Hepatic stellate cell (primary cell): ENCODE measurements at regions not wholly inside any gene's neighbourhood (a gene's known extent, or its start where the extent isn't known, plus 50 kb on each side); places are given as distances from the start of the nearest gene placed in this dataset.

Experiments
- DNase-seq: peaks from one replicate; pipeline ENCODE4 v3.0.0; 2011; ENCODE audit warnings: low spot score

DNA sequence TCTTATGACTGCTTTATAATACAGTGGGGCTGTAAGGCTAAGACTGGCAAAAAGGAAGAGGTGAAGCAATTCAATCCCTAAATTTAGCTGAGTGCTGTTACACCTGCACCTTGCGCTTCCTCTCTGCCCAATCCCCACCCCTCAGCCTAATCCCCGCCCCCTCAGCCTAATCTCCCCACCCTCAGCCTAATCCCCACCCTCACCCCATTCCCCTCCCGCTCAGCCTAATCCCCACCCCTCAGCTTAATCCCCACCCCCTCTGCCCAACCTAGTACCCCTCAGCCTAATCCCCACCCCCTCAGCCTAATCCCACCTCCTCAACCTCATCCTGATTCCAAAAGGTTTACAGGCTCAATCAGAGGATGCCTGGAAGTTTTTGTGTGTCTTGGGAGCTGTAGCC lies 155.5 kb downstream of the PMP22 start:
- no peak for DNase-seq

DNA sequence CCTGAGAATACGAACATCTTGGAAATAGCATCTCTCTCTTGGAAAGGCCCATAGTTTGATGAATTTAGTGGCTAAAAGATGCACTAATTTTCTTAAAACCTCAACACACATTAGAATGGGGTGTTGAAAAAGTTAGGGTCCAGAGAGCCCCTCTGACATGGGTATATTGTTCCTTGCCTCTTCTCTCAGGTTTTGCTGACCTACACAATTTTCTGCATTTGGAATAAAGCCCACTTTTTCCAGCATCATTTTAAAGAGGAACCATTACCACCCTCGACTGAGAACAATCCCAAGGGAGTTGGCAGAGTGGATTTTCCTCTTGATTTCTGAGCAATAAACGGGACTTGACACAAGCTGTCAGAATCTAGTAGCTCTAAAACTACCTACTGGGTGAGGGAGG lies 156.1 kb downstream of the PMP22 start:
- DNase-seq: no peak

DNA sequence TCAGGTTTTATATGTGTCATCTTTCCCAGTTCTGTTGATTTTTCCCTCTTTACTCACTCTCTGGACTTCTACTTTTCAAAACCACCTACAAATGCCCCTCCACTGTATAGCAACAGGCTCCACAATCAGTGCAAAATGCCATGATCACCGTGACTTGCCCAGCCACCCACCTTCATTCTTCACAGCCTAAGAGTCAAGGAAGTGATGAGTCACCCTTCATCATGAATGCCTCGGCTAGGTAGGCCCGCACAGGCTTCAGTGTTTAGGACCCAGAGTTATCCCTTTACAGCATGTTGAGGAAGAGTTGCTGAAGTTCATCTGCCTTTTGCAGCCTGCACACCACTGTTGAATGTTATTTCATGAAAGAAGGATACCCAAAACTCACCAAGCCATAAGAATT lies 158.6 kb downstream of the PMP22 start:
- DNase-seq: no peak

DNA sequence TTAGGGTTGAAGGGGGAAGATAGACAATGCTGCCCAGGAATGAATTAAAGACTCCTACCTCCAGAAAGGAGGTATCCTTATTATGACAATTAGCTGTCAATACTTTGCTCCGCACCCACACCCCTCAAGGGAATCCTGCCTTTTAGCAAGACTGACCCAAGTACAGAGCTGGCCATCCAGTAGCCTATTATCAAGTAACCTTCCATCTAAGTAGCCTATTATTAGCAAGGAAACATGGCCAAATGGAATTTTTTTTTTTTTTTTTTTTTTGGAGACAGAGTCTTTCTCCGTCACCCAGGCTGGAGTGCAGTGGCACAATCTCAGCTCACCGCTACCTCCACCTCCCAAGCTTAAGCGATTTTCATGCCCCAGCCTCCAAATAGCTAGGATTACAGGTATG lies 161.3 kb downstream of the PMP22 start:
- no peak for DNase-seq

DNA sequence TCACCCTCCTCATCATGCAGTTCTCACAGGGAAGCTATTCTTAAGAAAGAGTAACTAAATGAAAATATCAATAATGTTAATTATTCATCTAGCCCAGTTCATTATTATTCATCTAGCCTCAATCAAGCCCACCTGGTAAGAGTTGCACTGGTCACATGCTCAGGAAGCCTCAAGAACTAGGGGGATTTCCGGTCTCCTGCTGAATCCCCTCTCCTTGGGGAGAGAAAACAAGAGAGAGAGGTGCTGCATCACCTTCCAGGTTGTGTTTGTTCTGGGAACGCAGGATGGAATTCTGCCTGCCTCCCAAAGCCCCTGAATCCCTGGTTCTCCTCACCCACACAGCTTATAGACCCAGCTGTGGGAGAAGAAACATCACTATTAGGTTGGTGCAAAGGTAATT lies 164.0 kb downstream of the PMP22 start:
- no peak for DNase-seq

GRCh38 chr17:15096511-15096910 lies 168.6 kb downstream of the PMP22 start:
- DNase-seq: no peak

DNA sequence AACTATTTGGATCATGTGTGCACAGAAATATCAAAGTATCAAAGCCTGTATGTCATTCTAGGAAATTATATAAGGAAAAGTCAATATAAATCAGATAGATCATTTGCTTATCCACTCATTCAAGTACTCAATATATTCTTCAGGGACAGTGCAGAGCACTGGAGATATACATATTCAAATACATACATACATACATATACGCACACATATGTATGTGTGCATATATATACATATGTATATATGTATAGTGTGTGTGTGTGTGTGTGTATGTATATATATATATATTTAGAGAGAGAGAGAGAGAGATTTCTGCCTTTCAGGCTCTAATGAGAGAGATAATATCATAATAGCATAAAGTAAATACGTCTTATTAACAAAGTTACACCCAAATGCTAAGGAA lies 169.2 kb downstream of the PMP22 start:
- DNase-seq: no peak

- DNase-seq: no peak
Measured at GRCh38 chr17:15092762-15093161, 172.4 kb downstream of the PMP22 start.

GRCh38 chr17:15092261-15092660 lies 172.9 kb downstream of the PMP22 start:
- DNase-seq: no peak

DNA sequence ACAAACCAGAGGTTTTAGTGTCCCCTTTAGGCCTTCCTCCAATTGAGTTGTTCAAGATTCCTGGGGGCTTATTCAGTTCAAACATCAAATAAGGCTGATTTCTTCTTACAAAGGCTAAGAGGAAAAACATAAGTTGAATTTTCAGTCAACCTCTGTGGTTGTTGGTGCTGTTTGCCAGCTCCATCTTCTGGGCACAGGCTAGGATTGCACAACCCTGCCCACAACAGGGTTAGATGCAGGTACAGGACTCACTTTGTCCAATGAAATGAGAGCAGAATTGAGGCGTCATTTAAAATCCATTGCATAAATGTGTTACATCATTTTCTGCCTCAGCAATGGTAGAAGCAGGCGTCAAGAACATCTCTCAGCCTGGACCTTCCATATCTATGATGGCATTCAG lies 173.3 kb downstream of the PMP22 start:
- no peak for DNase-seq

GRCh38 chr17:15090533-15090932 lies 174.6 kb downstream of the PMP22 start:
- no peak for DNase-seq

- DNase-seq: no peak
Measured at GRCh38 chr17:15087946-15088345, 177.2 kb downstream of the PMP22 start.

GRCh38 chr17:15086776-15087295 lies 178.3 kb downstream of the PMP22 start:
- DNase-seq: no peak

GRCh38 chr17:15085890-15086677 lies 179.0 kb downstream of the PMP22 start:
- no peak for DNase-seq

DNA sequence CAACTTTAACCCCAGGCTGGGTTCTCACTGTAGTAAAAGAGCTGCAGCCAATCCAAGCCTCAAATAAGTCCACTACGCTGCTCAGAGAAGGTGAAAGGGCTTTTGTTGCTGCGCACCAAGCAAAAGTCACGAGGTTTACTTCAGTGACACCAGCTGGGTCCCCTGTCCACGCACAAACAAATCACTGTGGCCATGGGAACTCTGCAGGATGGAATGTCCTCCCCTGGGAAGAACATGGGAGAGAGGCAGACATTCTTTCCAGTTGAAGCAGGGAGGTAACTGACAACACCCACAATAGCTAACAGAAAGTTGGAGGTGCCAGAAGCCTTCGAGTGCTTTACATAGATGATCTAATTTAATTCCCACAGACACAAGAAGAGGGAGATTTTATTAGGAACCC lies 181.9 kb downstream of the PMP22 start:
- no peak for DNase-seq

DNA sequence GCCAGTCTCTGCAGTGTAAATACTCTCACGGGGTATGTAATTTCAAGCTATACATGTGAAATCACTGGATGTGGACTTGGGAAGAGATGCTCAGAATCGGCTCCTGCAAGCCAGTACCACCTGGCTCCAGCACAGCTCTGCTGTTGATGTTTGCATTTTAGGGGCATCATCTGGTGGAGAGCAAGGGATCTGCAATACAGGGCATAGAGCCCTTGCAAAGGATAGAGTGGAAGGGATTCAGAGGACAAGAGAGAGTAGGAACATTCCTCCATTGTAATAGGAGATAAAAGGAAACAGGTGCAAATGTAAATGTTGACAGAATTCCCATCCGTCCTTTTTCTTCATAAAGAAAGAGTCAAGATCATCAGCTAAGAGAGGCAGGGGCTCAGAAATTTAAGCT lies 184.1 kb downstream of the PMP22 start:
- no peak for DNase-seq

DNA sequence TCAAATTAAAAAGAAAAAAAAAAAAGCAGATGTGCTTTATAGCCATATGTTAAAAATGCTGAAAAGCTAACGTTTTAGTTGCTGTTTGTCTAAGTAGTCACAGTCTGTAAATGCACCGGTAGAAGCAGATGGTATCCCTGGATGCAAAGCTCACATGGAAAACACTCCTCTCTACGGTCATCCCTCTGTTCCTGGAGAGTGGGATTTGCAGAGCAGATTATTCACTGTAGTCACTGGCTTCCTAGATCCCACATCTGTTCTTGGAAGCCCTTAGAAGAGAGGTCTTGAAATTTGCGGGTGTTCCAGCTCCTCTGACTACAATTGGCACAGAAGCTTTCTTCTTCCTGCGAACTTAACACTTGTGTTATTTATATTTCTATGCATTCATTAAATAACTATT lies 186.6 kb downstream of the PMP22 start:
- no peak for DNase-seq

GRCh38 chr17:15076991-15077663 lies 188.0 kb downstream of the PMP22 start:
- no peak for DNase-seq

- no peak for DNase-seq
Measured at GRCh38 chr17:15051933-15052332, 213.2 kb downstream of the PMP22 start.

DNA sequence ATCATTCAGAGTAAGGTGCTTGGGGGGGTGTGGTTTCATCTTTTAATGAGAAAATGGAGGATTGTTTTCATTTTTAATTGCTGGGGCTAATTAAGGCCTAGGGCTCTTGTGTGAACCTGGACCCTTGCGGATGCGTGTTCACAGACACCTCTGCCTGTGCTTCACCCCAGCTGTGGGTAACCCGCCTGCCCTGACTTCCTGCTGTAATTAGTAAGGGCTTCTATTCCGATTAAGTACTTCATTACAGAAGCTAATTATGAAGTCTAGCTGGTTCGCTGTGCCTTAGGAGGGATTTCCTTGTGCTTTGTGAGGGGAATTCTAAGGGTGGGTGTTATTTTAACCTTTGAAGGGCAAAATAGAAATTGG lies 215.3 kb downstream of the PMP22 start:
- DNase-seq: no peak

GRCh38 chr17:15048933-15049794 lies 216.0 kb downstream of the PMP22 start:
- DNase-seq: no peak

GRCh38 chr17:15048381-15048780 lies 216.7 kb downstream of the PMP22 start:
- no peak for DNase-seq

- DNase-seq: no peak
Measured at GRCh38 chr17:15042311-15042710, 222.8 kb downstream of the PMP22 start.
